Neuronal stem cell (in vitro differentiated cells): ENCODE measurements at regions not wholly inside any gene's neighbourhood (a gene's known extent, or its start where the extent isn't known, plus 50 kb on each side); places are given as distances from the start of the nearest gene placed in this dataset.
"Not testable (repeated sequence)": the region's sequence is repeated elsewhere in the genome, so short reads cannot be mapped to it uniquely, and the experiment has no call there.

Source experiments
- DNase-seq: peaks from one replicate; pipeline ENCODE4 v3.0.0-alpha.2; 2013; ENCODE audit warnings: low spot score
- H2AFZ ChIP-seq: one replicate; pipeline ENCODE4 v1.6.1; 2013; ENCODE audit warnings: mild to moderate bottlenecking, low read length, inconsistent platforms
- H2AK5ac ChIP-seq: 2 replicates; pipeline ENCODE4 v1.6.1; 2013; ENCODE audit warnings: low read depth, mild to moderate bottlenecking, inconsistent platforms, low read length, moderate library complexity, mixed read lengths
- H2BK120ac ChIP-seq: 2 replicates; pipeline ENCODE4 v1.6.1; 2013; ENCODE audit warnings: low read depth, mild to moderate bottlenecking, inconsistent platforms, low read length, moderate library complexity, mixed read lengths
- H2BK12ac ChIP-seq: one replicate; pipeline ENCODE4 v1.6.1; 2013; ENCODE audit warnings: low read length, inconsistent platforms
- H2BK15ac ChIP-seq: 2 replicates; pipeline ENCODE4 v1.6.1; 2013; ENCODE audit warnings: mild to moderate bottlenecking, low read length, inconsistent platforms, mixed read lengths
- H2BK5ac ChIP-seq: one replicate; pipeline ENCODE4 v1.6.1; 2013; ENCODE audit warnings: inconsistent platforms, mild to moderate bottlenecking, low read length, moderate library complexity
- H3K14ac ChIP-seq: one replicate; pipeline ENCODE4 v1.6.1; 2013; ENCODE audit warnings: low read length, inconsistent platforms
- H3K18ac ChIP-seq: 2 replicates; pipeline ENCODE4 v1.6.1; 2013; ENCODE audit warnings: low read length, inconsistent platforms
- H3K23ac ChIP-seq: 2 replicates; pipeline ENCODE4 v1.6.1; 2013; ENCODE audit warnings: low read depth, mild to moderate bottlenecking, mixed read lengths, low read length, inconsistent platforms; ENCODE audit not compliant: poor library complexity
- H3K27ac ChIP-seq: replicated peaks from 3 replicates; pipeline ENCODE4 v1.5.1; 2013; ENCODE audit warnings: low read length, inconsistent platforms
- H3K27me3 ChIP-seq, 3 experiments: 2 replicates each; pipeline ENCODE4 v1.6.1; 2013; ENCODE audit warnings: low read length in 3 of 3, mild to moderate bottlenecking in 2 of 3, inconsistent platforms in 1 of 3, low read depth in 1 of 3, mixed read lengths in 1 of 3, moderate library complexity in 1 of 3; ENCODE audit not compliant: control insufficient read depth in 3 of 3, insufficient read depth in 3 of 3
- H3K36me3 ChIP-seq, 2 donors: replicated peaks in 1 of 2; 2 replicates each; pipeline ENCODE4 v1.6.1; 2013; ENCODE audit warnings: low read length in 2 of 2; ENCODE audit not compliant: control insufficient read depth in 2 of 2, insufficient read depth in 2 of 2
- H3K4ac ChIP-seq: 2 replicates; pipeline ENCODE4 v1.6.1; 2013; ENCODE audit warnings: inconsistent platforms, mild to moderate bottlenecking, low read length, moderate library complexity
- H3K4me1 ChIP-seq, 2 donors: 1 replicate in 1 of 2; 2 replicates in 1 of 2; pipeline ENCODE4 v1.6.1; 2013; ENCODE audit warnings: low read length in 2 of 2, low read depth in 1 of 2; ENCODE audit not compliant: control insufficient read depth in 2 of 2, insufficient read depth in 1 of 2
- H3K4me2 ChIP-seq: one replicate; pipeline ENCODE4 v1.6.1; 2013; ENCODE audit warnings: mild to moderate bottlenecking, low read length, inconsistent platforms; ENCODE audit not compliant: insufficient read depth, poor library complexity, severe bottlenecking
- H3K4me3 ChIP-seq, 2 donors: 2 replicates each; pipeline ENCODE4 v1.5.1; 2013; ENCODE audit warnings: low read length in 2 of 2, mild to moderate bottlenecking in 2 of 2, inconsistent platforms in 1 of 2, moderate library complexity in 1 of 2
- H3K79me1 ChIP-seq: one replicate; pipeline ENCODE4 v1.6.1; 2013; ENCODE audit warnings: low read depth, mild to moderate bottlenecking, inconsistent platforms, low read length, moderate library complexity
- H3K9ac ChIP-seq: one replicate; pipeline ENCODE4 v1.6.1; 2013; ENCODE audit warnings: mild to moderate bottlenecking, low read depth, low read length, inconsistent platforms; ENCODE audit not compliant: poor library complexity
- H3K9me3 ChIP-seq, 2 donors: replicated peaks in 1 of 2; 2 replicates each; pipeline versions ENCODE3 to v1.6.1; 2013; ENCODE audit warnings: low read length in 2 of 2, mild to moderate bottlenecking in 2 of 2, inconsistent platforms in 1 of 2, low read depth in 1 of 2, mixed read lengths in 1 of 2, moderate library complexity in 1 of 2; ENCODE audit not compliant: control insufficient read depth in 2 of 2, insufficient read depth in 1 of 2
- H4K8ac ChIP-seq: one replicate; pipeline ENCODE4 v1.6.1; 2013; ENCODE audit warnings: low read depth, mild to moderate bottlenecking, inconsistent platforms, low read length, moderate library complexity
- H4K91ac ChIP-seq: one replicate; pipeline ENCODE4 v1.6.1; 2013; ENCODE audit warnings: low read length, low read depth, mild to moderate bottlenecking, inconsistent platforms; ENCODE audit not compliant: poor library complexity
- WGBS, 2 donors: extraction: QIAGEN DNeasy Blood & Tissue Kit; methylation state at CpG; one replicate each; pipeline ENCODE4 v1.1.7; 2013; ENCODE audit warnings: missing lambda C conversion rate in 2 of 2, mixed read lengths in 1 of 2; ENCODE audit not compliant: insufficient read length in 2 of 2, insufficient replicate concordance in 1 of 2; ENCODE audit errors: extremely low coverage in 2 of 2; 5-methylcytosine and 5-hydroxymethylcytosine counted together

- not testable (repeated sequence) for H2BK15ac ChIP-seq, H2BK5ac ChIP-seq, H3K4me2 ChIP-seq, H2BK120ac ChIP-seq, H2AK5ac ChIP-seq, H3K4me1 ChIP-seq, H3K9me3 ChIP-seq, H3K14ac ChIP-seq, H2BK12ac ChIP-seq, H3K9ac ChIP-seq, H3K18ac ChIP-seq, H3K23ac ChIP-seq, H3K36me3 ChIP-seq, H3K79me1 ChIP-seq, DNase-seq, H3K27ac ChIP-seq, H3K4me3 ChIP-seq, H4K8ac ChIP-seq, H4K91ac ChIP-seq, H3K27me3 ChIP-seq, H3K4ac ChIP-seq, H2AFZ ChIP-seq
Observed at GRCh38 chr2:89129440-89129839, 438.0 kb downstream of the RPIA start.

GRCh38 chr2:89130665-89131308 is 439.3 kb downstream of the RPIA start:
- H3K9me3 ChIP-seq, H3K27me3 ChIP-seq, H3K4ac ChIP-seq, H2AK5ac ChIP-seq, H3K4me1 ChIP-seq, H2BK120ac ChIP-seq, H2BK12ac ChIP-seq, H3K36me3 ChIP-seq, H3K4me2 ChIP-seq, H3K4me3 ChIP-seq, H3K9ac ChIP-seq, H3K18ac ChIP-seq, H3K27ac ChIP-seq, H3K14ac ChIP-seq, H3K79me1 ChIP-seq, H4K8ac ChIP-seq, H4K91ac ChIP-seq, DNase-seq, H3K23ac ChIP-seq, H2AFZ ChIP-seq, H2BK5ac ChIP-seq, H2BK15ac ChIP-seq: not testable (repeated sequence)
- WGBS, 2 donors = no CpG with 5 or more reads among the region's 10 CpGs

- H2BK120ac ChIP-seq, H3K23ac ChIP-seq, H3K9ac ChIP-seq, H3K4me1 ChIP-seq, H3K18ac ChIP-seq, H3K27ac ChIP-seq, H3K9me3 ChIP-seq, H3K79me1 ChIP-seq, H4K91ac ChIP-seq, H2BK5ac ChIP-seq, H3K36me3 ChIP-seq, H2AK5ac ChIP-seq, H3K14ac ChIP-seq, H2AFZ ChIP-seq, H2BK15ac ChIP-seq, H3K4me3 ChIP-seq, H3K27me3 ChIP-seq, H2BK12ac ChIP-seq, DNase-seq, H3K4ac ChIP-seq, H4K8ac ChIP-seq, H3K4me2 ChIP-seq: not testable (repeated sequence)
- no CpG with 5 or more reads among the region's 5 CpGs for WGBS, 2 donors
Observed at GRCh38 chr2:89142959-89143358, 451.5 kb downstream of the RPIA start.

GRCh38 chr2:89145342-89145741 is 453.9 kb downstream of the RPIA start:
- not testable (repeated sequence) for H3K4me2 ChIP-seq, H3K14ac ChIP-seq, H2AFZ ChIP-seq, H3K9me3 ChIP-seq, H3K79me1 ChIP-seq, H3K4me3 ChIP-seq, H3K23ac ChIP-seq, H3K9ac ChIP-seq, H2BK120ac ChIP-seq, H3K4me1 ChIP-seq, H4K91ac ChIP-seq, H3K4ac ChIP-seq, H3K36me3 ChIP-seq, H2BK5ac ChIP-seq, H2BK15ac ChIP-seq, H4K8ac ChIP-seq, H3K18ac ChIP-seq, H2BK12ac ChIP-seq, DNase-seq, H3K27me3 ChIP-seq, H3K27ac ChIP-seq, H2AK5ac ChIP-seq
- WGBS, 2 donors = no CpG with 5 or more reads among the region's 1 CpG
